OCI-LY7 (cell line): ENCODE measurements at regions not wholly inside any gene's neighbourhood (a gene's known extent, or its start where the extent isn't known, plus 50 kb on each side); places are given as distances from the start of the nearest gene placed in this dataset.

Source experiments
- BruUV-seq: library from RNA; stranded (reverse); fragments of 400-500 nt; replicated peaks from 2 replicates; lab custom pipeline; 2021; lab: Mats Ljungman, UMichigan
- CTCF ChIA-PET: fragments of 300-600 bp; sonication (Branson Sonifier 250); formaldehyde crosslinking; loops from one replicate; lab custom pipeline; 2022; ENCODE audit warnings: antibody characterized with exemption; ENCODE audit not compliant: unreplicated experiment; lab: Charles Lee
- POLR2A ChIA-PET: fragments of 300-600 bp; sonication (Branson Sonifier 250); formaldehyde crosslinking; loops from one replicate; lab custom pipeline; 2022; ENCODE audit warnings: antibody characterized with exemption; lab: Charles Lee
- DNase-seq: peaks from one replicate; pipeline ENCODE4 v3.0.0-alpha.2; 2015; ENCODE audit warnings: low spot score
- H2AFZ ChIP-seq: fragments of 200-600 bp; sonication (generic), shearing (Covaris generic); 2 replicates; pipeline ENCODE4 v1.6.1; 2014; ENCODE audit warnings: mild to moderate bottlenecking, antibody characterized with exemption, low read length, moderate library complexity
- H3K27ac ChIP-seq: fragments of 200-600 bp; sonication (generic); 2 replicates; pipeline ENCODE4 v1.5.1; 2014; ENCODE audit warnings: mixed run types, low read depth, mild to moderate bottlenecking, moderate library complexity, low read length, inconsistent platforms; ENCODE audit not compliant: poor library complexity, severe bottlenecking
- H3K36me3 ChIP-seq: fragments of 200-600 bp; sonication (generic); 2 replicates; pipeline ENCODE4 v1.6.1; 2014; ENCODE audit warnings: mild to moderate bottlenecking, antibody characterized with exemption, low read length, moderate library complexity, mixed read lengths; ENCODE audit not compliant: insufficient read depth
- H3K4me1 ChIP-seq: fragments of 200-600 bp; sonication (generic); 2 replicates; pipeline ENCODE4 v1.5.1; 2014; ENCODE audit warnings: mild to moderate bottlenecking, low read length; ENCODE audit not compliant: insufficient read depth, poor library complexity, severe bottlenecking
- H3K4me2 ChIP-seq: fragments of 200-600 bp; sonication (generic); 2 replicates; pipeline ENCODE4 v1.6.1; 2014; ENCODE audit warnings: mild to moderate bottlenecking, low read length
- H3K4me3 ChIP-seq: fragments of 200-600 bp; sonication (generic); 2 replicates; pipeline ENCODE4 v1.5.1; 2014; ENCODE audit warnings: mild to moderate bottlenecking, low read depth, low read length; ENCODE audit not compliant: poor library complexity, severe bottlenecking
- H3K79me2 ChIP-seq: fragments of 200-600 bp; sonication (generic); 2 replicates; pipeline ENCODE4 v1.6.1; 2016; ENCODE audit warnings: low read depth, mild to moderate bottlenecking, low read length, moderate library complexity, mixed read lengths; ENCODE audit not compliant: insufficient read depth
- H3K9me2 ChIP-seq: fragments of 200-600 bp; sonication (generic); 2 replicates; pipeline ENCODE4 v1.6.1; 2016; ENCODE audit warnings: mild to moderate bottlenecking, low read length, mixed read lengths; ENCODE audit not compliant: insufficient read depth
- H3K9me3 ChIP-seq: fragments of 200-600 bp; sonication (generic); 2 replicates; pipeline ENCODE4 v1.6.1; 2014; ENCODE audit warnings: mild to moderate bottlenecking, mixed run types, low read length, mixed read lengths
- H4K20me1 ChIP-seq: fragments of 200-600 bp; sonication (generic); 2 replicates; pipeline ENCODE4 v1.6.1; 2014; ENCODE audit warnings: mild to moderate bottlenecking, antibody characterized with exemption, low read length, moderate library complexity, mixed read lengths; ENCODE audit not compliant: insufficient read depth
- CTCF ChIP-seq: fragments of 200-600 bp; sonication (generic); conservative IDR thresholded peaks from 2 replicates; pipeline ENCODE4 v1.5.1; 2014; ENCODE audit warnings: mild to moderate bottlenecking, antibody characterized with exemption, low read length, moderate library complexity, mixed read lengths
- EZH2phosphoT487 ChIP-seq: fragments of 200-600 bp; sonication (generic); IDR thresholded peaks from 2 replicates; pipeline ENCODE4 v1.6.1; 2018; ENCODE audit warnings: low read depth, borderline replicate concordance, mild to moderate bottlenecking, mixed run types, antibody characterized with exemption, low read length, moderate library complexity, mixed read lengths
- intact Hi-C: fragments of 100-400 bp; cut with micrococcal nuclease; formaldehyde crosslinking; loops from one replicate; pipeline ENCODE4 v1.10.0; 2022; ENCODE audit not compliant: unreplicated experiment

GRCh38 chr3:152183473-152183872 is 85.3 kb upstream of the MBNL1 start:
- intact Hi-C loops: loop anchor here (1.0 to 10.0 kb wide), 4 partner anchors 84 to 391 kb away; partner anchors contain the start of gene MBNL1
- Histone ChIP-seq H3K79me2 (no peaks in the 10 kb centered on the region), H3K9me2 (no peaks in the 10 kb centered on the region), H2AFZ (no peak overlapping the region), H3K27ac (no peak overlapping the region), H4K20me1 (no peaks in the 10 kb centered on the region), H3K4me2 (peak overlapping the region; percentile 13; the same call in 1 of the 2 replicates), H3K9me3 (no peaks in the 10 kb centered on the region), H3K36me3 (no peaks in the 10 kb centered on the region), H3K4me3 (no peak overlapping the region), H3K4me1 (peaks cover 3% of the 10 kb centered on the region)
- DNase-seq: peak; percentile 79
- TF ChIP-seq EZH2phosphoT487: no peak
- peak; percentile 98 for TF ChIP-seq CTCF
- ChIA-PET CTCF (interaction anchor here (0.6 to 1.2 kb wide), 4 partner anchors 119 to 264 kb away, joined by 3 to 4 read pairs (median 3); no protein-coding TSS in a partner anchor), POLR2A (interaction anchor here (0.6 to 3.6 kb wide), 14 partner anchors 10 to 413 kb away, joined by 3 to 20 read pairs (median 4); no protein-coding TSS in a partner anchor)
- BruUV-seq: no TSS peak

GRCh38 chr3:152184971-152185686 is 83.6 kb upstream of the MBNL1 start:
- peaks cover 3% of the 10 kb centered on the region for H3K4me1 ChIP-seq
- no peak for TF ChIP-seq CTCF
- H3K9me2 ChIP-seq: no peaks in the 10 kb centered on the region
- DNase-seq: no peak
- H2AFZ ChIP-seq: no peak overlapping the region
- no peaks in the 10 kb centered on the region for H3K9me3 ChIP-seq
- H3K4me2 ChIP-seq: no peak overlapping the region
- CTCF ChIA-PET: interaction anchor here (1.1 kb wide), 1 partner anchor 34 kb away, joined by 3 read pairs; no protein-coding TSS in a partner anchor
- no peak overlapping the region for H3K4me3 ChIP-seq
- H3K36me3 ChIP-seq: no peaks in the 10 kb centered on the region
- POLR2A ChIA-PET: interaction anchor here (0.5 to 3.6 kb wide), 14 partner anchors 9 to 1317 kb away, joined by 3 to 20 read pairs (median 3); no protein-coding TSS in a partner anchor
- no TSS peak for BruUV-seq
- H3K27ac ChIP-seq: no peak overlapping the region
- intact Hi-C loops: loop anchor here (5.0 to 10.0 kb wide), 2 partner anchors 82 to 390 kb away; partner anchors contain the start of gene MBNL1
- H3K79me2 ChIP-seq: no peaks in the 10 kb centered on the region
- H4K20me1 ChIP-seq: no peaks in the 10 kb centered on the region
